K562 (cell line): ENCODE measurements at regions not wholly inside any gene's neighbourhood (a gene's known extent, or its start where the extent isn't known, plus 50 kb on each side); places are given as distances from the start of the nearest gene placed in this dataset.

Source experiments
- CHD7 ChIP-seq: fragments of 200-600 bp; sonication (generic); IDR thresholded peaks from one replicate; pipeline ENCODE4 v1.6.1; 2012; ENCODE audit warnings: mild to moderate bottlenecking, low read depth, low read length, inconsistent platforms
- CSDE1 ChIP-seq, 2 experiments: fragments of 450-650 bp; IDR thresholded peaks; 2 replicates each; pipeline ENCODE4 v1.6.1; 2016; ENCODE audit warnings: mild to moderate bottlenecking in 1 of 2
- EWSR1 ChIP-seq: fragments of 450-650 bp; IDR thresholded peaks from 2 replicates; pipeline ENCODE4 v1.6.1; 2018; ENCODE audit warnings: borderline replicate concordance, mild to moderate bottlenecking, low read depth, moderate library complexity; ENCODE audit not compliant: partially characterized antibody
- MEF2A ChIP-seq: IDR thresholded peaks from 2 replicates; pipeline ENCODE4 v1.6.1; 2011; ENCODE audit warnings: low read depth, mild to moderate bottlenecking, low read length, moderate library complexity; ENCODE audit not compliant: control insufficient read depth
- PTRF ChIP-seq: fragments of 450-650 bp; IDR thresholded peaks from 2 replicates; pipeline ENCODE4 v1.6.1; 2016; ENCODE audit warnings: mild to moderate bottlenecking, missing genetic modification characterization, missing compliant biosample characterization
- RBBP5 ChIP-seq: fragments of 200-600 bp; sonication (generic); IDR thresholded peaks from 2 replicates; pipeline ENCODE4 v1.6.1; 2012; ENCODE audit warnings: borderline replicate concordance, mild to moderate bottlenecking, low read length, control low read depth, inconsistent platforms; ENCODE audit not compliant: insufficient read depth, poor library complexity, severe bottlenecking
- SMAD1 ChIP-seq: fragments of 150-350 bp; IDR thresholded peaks from 2 replicates; pipeline ENCODE4 v1.6.1; 2014; ENCODE audit warnings: low read length, low read depth; ENCODE audit not compliant: partially characterized antibody
- SRSF7 ChIP-seq: fragments of 200-400 bp; formaldehyde crosslinking; optimal IDR thresholded peaks from 2 replicates; pipeline ENCODE3; 2017; ENCODE audit warnings: mild to moderate bottlenecking, low read depth, low read length
- ZNF354B ChIP-seq: fragments of 250-450 bp; sonication (Bioruptor Pico); IDR thresholded peaks from 2 replicates; pipeline ENCODE4 v1.4.0; 2020

GRCh38 chr6:142675517-142675916, 269.5 kb downstream of the HIVEP2 start (continued):
- TF ChIP-seq CHD7 (no peak), SRSF7 (no peak), EWSR1 (no peak), MEF2A (no peak), CSDE1 (IDR thresholded peaks at IDR 0.05) (no peak), SMAD1 (no peak), RBBP5 (no peak), PTRF (tag) (no peak), ZNF354B (CRISPR knock-in tag) (no peak)
